CD14-positive monocyte (primary cell): ENCODE measurements at regions not wholly inside any gene's neighbourhood (a gene's known extent, or its start where the extent isn't known, plus 50 kb on each side); places are given as distances from the start of the nearest gene placed in this dataset.

Source experiments
- DNase-seq, 3 donors: peaks; one replicate each; pipeline ENCODE4 v3.0.0-alpha.2; 2011 to 2022
- H2AFZ ChIP-seq: 2 replicates; pipeline ENCODE4 v1.6.0; 2012; ENCODE audit warnings: mild to moderate bottlenecking, low read depth, low read length, inconsistent platforms; ENCODE audit not compliant: insufficient read depth, poor library complexity, severe bottlenecking
- H3K27ac ChIP-seq, 2 donors: 1 replicate in 1 of 2; 2 replicates in 1 of 2; pipeline ENCODE4 v1.5.1; 2012 to 2013; ENCODE audit warnings: low read length in 2 of 2, control low read depth in 1 of 2, inconsistent platforms in 1 of 2, low read depth in 1 of 2, mild to moderate bottlenecking in 1 of 2
- H3K27me3 ChIP-seq, 2 donors: one replicate each; pipeline versions ENCODE4 v1.6.0 to v1.6.1; 2011 to 2013; ENCODE audit warnings: low read length in 2 of 2; ENCODE audit not compliant: control insufficient read depth in 2 of 2, insufficient read depth in 2 of 2
- H3K36me3 ChIP-seq, 2 donors: replicated peaks in 1 of 2; 1 replicate in 1 of 2; 2 replicates in 1 of 2; pipeline versions ENCODE4 v1.5.1 to v1.6.1; 2012 to 2013; ENCODE audit warnings: low read length in 2 of 2, control low read depth in 1 of 2, inconsistent platforms in 1 of 2, mild to moderate bottlenecking in 1 of 2; ENCODE audit not compliant: insufficient read depth in 2 of 2, control insufficient read depth in 1 of 2
- H3K4me1 ChIP-seq, 2 donors: 1 replicate in 1 of 2; 2 replicates in 1 of 2; pipeline versions ENCODE4 v1.5.1 to v1.6.1; 2012 to 2013; ENCODE audit warnings: low read length in 2 of 2, control low read depth in 1 of 2, inconsistent platforms in 1 of 2, mild to moderate bottlenecking in 1 of 2, moderate library complexity in 1 of 2; ENCODE audit not compliant: insufficient read depth in 2 of 2, control insufficient read depth in 1 of 2
- H3K4me2 ChIP-seq: replicated peaks from 2 replicates; pipeline ENCODE3; 2012; ENCODE audit warnings: low read length, moderate library complexity, mild to moderate bottlenecking; ENCODE audit not compliant: poor library complexity, severe bottlenecking; ENCODE audit errors: extremely low read depth
- H3K4me3 ChIP-seq, 3 experiments: fragments of 200-600 bp in 1 of 3; sonication (generic) in 1 of 3; replicated peaks in 1 of 3; 1 replicate in 2 of 3; 2 replicates in 1 of 3; pipeline ENCODE4 v1.5.1; 2011 to 2013; ENCODE audit warnings: low read length in 3 of 3, mild to moderate bottlenecking in 3 of 3, control low read depth in 2 of 3, low read depth in 2 of 3, inconsistent platforms in 1 of 3, moderate library complexity in 1 of 3
- H3K79me2 ChIP-seq: 2 replicates; pipeline ENCODE4 v1.6.0; 2012; ENCODE audit warnings: mild to moderate bottlenecking, control low read depth, inconsistent platforms, low read length, moderate library complexity; ENCODE audit not compliant: insufficient read depth
- H3K9ac ChIP-seq: 2 replicates; pipeline ENCODE4 v1.6.0; 2017; ENCODE audit warnings: low read length, mild to moderate bottlenecking; ENCODE audit not compliant: insufficient read depth, poor library complexity, severe bottlenecking
- H3K9me3 ChIP-seq, 2 donors: replicated peaks in 1 of 2; 1 replicate in 1 of 2; 2 replicates in 1 of 2; pipeline versions ENCODE4 v1.5.1 to v1.6.1; 2012 to 2013; ENCODE audit warnings: low read length in 2 of 2, control low read depth in 1 of 2; ENCODE audit not compliant: control insufficient read depth in 1 of 2, insufficient read depth in 1 of 2
- H4K20me1 ChIP-seq: 2 replicates; pipeline ENCODE4 v1.6.0; 2012; ENCODE audit warnings: mild to moderate bottlenecking, low read length, control low read depth, moderate library complexity; ENCODE audit not compliant: insufficient read depth
- H3K27ac Mint-ChIP-seq, 7 donors: one replicate each; pipeline ENCODE4 v1.8.0; 2020; ENCODE audit warnings: mild to moderate bottlenecking in 7 of 7, mixed read lengths in 7 of 7, moderate library complexity in 6 of 7, inconsistent platforms in 2 of 7
- H3K27me3 Mint-ChIP-seq, 3 donors: one replicate each; pipeline ENCODE4 v1.8.0; 2021 to 2022; ENCODE audit warnings: low read depth in 3 of 3, mild to moderate bottlenecking in 3 of 3, mixed read lengths in 3 of 3, moderate library complexity in 3 of 3, inconsistent platforms in 1 of 3
- H3K36me3 Mint-ChIP-seq, 2 donors: one replicate each; pipeline ENCODE4 v1.8.0; 2020; ENCODE audit warnings: mixed read lengths in 2 of 2, inconsistent platforms in 1 of 2, mild to moderate bottlenecking in 1 of 2
- H3K4me1 Mint-ChIP-seq: one replicate; pipeline ENCODE4 v1.8.0; 2020; ENCODE audit warnings: mild to moderate bottlenecking, mixed read lengths
- H3K4me3 Mint-ChIP-seq, 2 donors: one replicate each; pipeline ENCODE4 v1.8.0; 2020; ENCODE audit warnings: mild to moderate bottlenecking in 2 of 2, mixed read lengths in 2 of 2, moderate library complexity in 1 of 2
- H3K9me3 Mint-ChIP-seq, 7 donors: one replicate each; pipeline ENCODE4 v1.8.0; 2020 to 2022; ENCODE audit warnings: mixed read lengths in 7 of 7, mild to moderate bottlenecking in 6 of 7, moderate library complexity in 6 of 7, inconsistent platforms in 2 of 7
- WGBS: methylation state at CpG from one replicate; pipeline ENCODE4 v1.1.5; 2013; ENCODE audit warnings: missing lambda C conversion rate; ENCODE audit not compliant: insufficient coverage; 5-methylcytosine and 5-hydroxymethylcytosine counted together
- intact Hi-C, 2 donors: fragments of 100-400 bp; cut with micrococcal nuclease; formaldehyde crosslinking; loops; one replicate each; pipeline versions ENCODE4 v1.15.0 to v1.15.1; 2023
- TF ChIP-seq, protein P1 (sequence below): fragments of 200-600 bp; IDR thresholded peaks from one replicate; pipeline ENCODE4 v1.8.0; 2022; ENCODE audit warnings: antibody characterized with exemption, mild to moderate bottlenecking

DNA sequence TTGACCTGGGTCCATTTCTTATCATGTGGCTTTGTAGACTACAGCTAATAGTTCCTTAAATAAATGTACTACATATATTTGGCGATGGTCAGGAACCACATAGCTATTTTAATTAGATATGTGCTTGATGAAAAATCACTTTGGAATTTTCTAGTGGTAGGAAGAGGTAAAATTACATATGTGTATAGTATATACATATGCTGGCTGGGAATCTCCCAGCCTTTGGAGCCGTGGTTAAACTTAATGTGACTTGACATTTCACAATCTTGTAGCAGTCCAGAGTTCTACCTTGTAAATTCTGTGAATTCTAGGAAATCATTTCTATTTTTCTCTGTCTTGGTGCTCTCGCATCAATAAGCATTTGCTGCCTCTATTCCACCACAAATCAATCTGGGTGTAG lies 565.0 kb downstream of the DMRTA1 start:
- no peak for DNase-seq
- Mint-ChIP-seq H3K4me1 (no peaks in the 10 kb centered on the region), H3K27me3 (no peaks in the 10 kb centered on the region), H3K27ac (no peak overlapping the region), H3K36me3 (no peaks in the 10 kb centered on the region), H3K9me3 (peaks cover 0 to 4% (median 0%) of the 10 kb centered on the region in 7 donors), H3K4me3 (no peak overlapping the region)
- intact Hi-C loops: no loop called here
- H3K79me2 ChIP-seq: no peaks in the 10 kb centered on the region
- no peak overlapping the region for H3K4me3 ChIP-seq
- H3K4me1 ChIP-seq: no peaks in the 10 kb centered on the region
- no peaks in the 10 kb centered on the region for H3K9me3 ChIP-seq
- no peak overlapping the region for H3K9ac ChIP-seq
- H3K27ac ChIP-seq: no peak overlapping the region
- WGBS: no CpG with 5 or more reads among the region's 3 CpGs
- no peaks in the 10 kb centered on the region for H3K27me3 ChIP-seq
- H4K20me1 ChIP-seq: no peaks in the 10 kb centered on the region
- TF ChIP-seq, protein P1, sequence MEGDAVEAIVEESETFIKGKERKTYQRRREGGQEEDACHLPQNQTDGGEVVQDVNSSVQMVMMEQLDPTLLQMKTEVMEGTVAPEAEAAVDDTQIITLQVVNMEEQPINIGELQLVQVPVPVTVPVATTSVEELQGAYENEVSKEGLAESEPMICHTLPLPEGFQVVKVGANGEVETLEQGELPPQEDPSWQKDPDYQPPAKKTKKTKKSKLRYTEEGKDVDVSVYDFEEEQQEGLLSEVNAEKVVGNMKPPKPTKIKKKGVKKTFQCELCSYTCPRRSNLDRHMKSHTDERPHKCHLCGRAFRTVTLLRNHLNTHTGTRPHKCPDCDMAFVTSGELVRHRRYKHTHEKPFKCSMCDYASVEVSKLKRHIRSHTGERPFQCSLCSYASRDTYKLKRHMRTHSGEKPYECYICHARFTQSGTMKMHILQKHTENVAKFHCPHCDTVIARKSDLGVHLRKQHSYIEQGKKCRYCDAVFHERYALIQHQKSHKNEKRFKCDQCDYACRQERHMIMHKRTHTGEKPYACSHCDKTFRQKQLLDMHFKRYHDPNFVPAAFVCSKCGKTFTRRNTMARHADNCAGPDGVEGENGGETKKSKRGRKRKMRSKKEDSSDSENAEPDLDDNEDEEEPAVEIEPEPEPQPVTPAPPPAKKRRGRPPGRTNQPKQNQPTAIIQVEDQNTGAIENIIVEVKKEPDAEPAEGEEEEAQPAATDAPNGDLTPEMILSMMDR: no peak
- no peak overlapping the region for H3K4me2 ChIP-seq
- H3K36me3 ChIP-seq: no peaks in the 10 kb centered on the region
- H2AFZ ChIP-seq: no peak overlapping the region

DNA sequence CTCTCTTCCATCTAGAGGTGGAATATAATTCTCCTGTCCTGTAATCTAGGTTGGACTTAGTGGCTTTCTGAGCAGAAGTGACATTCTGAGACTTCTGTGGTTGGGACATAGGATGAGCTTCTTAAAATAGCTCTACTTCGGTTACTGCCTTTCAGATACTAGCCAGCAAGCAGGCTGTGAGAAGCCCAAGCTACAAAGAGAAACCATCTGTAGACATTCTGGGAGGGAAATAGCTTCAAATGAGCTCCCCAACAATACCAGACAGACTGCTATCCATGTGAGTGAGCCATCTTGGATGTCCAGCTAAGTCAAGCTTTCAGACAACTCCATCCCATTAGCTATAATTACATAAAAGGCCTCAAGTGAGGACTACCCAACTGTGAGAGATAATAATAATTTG lies 568.9 kb downstream of the DMRTA1 start:
- no peak overlapping the region for H3K4me2 ChIP-seq
- no peak overlapping the region for H3K4me3 ChIP-seq
- TF ChIP-seq, protein P1: no peak
- H3K79me2 ChIP-seq: no peaks in the 10 kb centered on the region
- Mint-ChIP-seq H3K4me1 (no peaks in the 10 kb centered on the region), H3K4me3 (no peak overlapping the region), H3K27me3 (no peaks in the 10 kb centered on the region), H3K36me3 (no peaks in the 10 kb centered on the region), H3K27ac (no peak overlapping the region), H3K9me3 (peaks cover 0 to 2% (median 0%) of the 10 kb centered on the region in 7 donors)
- no peaks in the 10 kb centered on the region for H3K36me3 ChIP-seq
- H3K9ac ChIP-seq: no peak overlapping the region
- H3K27me3 ChIP-seq: no peaks in the 10 kb centered on the region
- H3K27ac ChIP-seq: no peak overlapping the region
- H2AFZ ChIP-seq: no peak overlapping the region
- no CpG with 5 or more reads among the region's 1 CpG for WGBS
- no peak for DNase-seq
- intact Hi-C loops: no loop called here
- H3K9me3 ChIP-seq: no peaks in the 10 kb centered on the region
- no peaks in the 10 kb centered on the region for H3K4me1 ChIP-seq
- H4K20me1 ChIP-seq: no peaks in the 10 kb centered on the region
